BLaER1 treated with 17β-estradiol and CSF1 and Interleukin-3, amounts not matched to agents 10 nM and 100 nM (cell line): ENCODE measurements at regions not wholly inside any gene's neighbourhood (a gene's known extent, or its start where the extent isn't known, plus 50 kb on each side); places are given as distances from the start of the nearest gene placed in this dataset.

Source experiments
- H3K27ac ChIP-seq, 11 experiments: shearing (Covaris generic); formaldehyde crosslinking; 2 replicates each; pipeline ENCODE4 v1.8.1; 2022
- H3K27me3 ChIP-seq, 11 experiments: shearing (Covaris generic); formaldehyde crosslinking; 2 replicates each; pipeline ENCODE4 v1.8.1; 2022
- H3K36me3 ChIP-seq, 11 experiments: shearing (Covaris generic); formaldehyde crosslinking; 2 replicates each; pipeline ENCODE4 v1.8.1; 2022
- H3K4me1 ChIP-seq, 10 experiments: shearing (Covaris generic); formaldehyde crosslinking; 2 replicates each; pipeline ENCODE4 v1.8.1; 2022
- H3K4me2 ChIP-seq, 11 experiments: shearing (Covaris generic); formaldehyde crosslinking; 2 replicates each; pipeline ENCODE4 v1.8.1; 2022
- H3K4me3 ChIP-seq, 10 experiments: shearing (Covaris generic); formaldehyde crosslinking; 2 replicates each; pipeline ENCODE4 v1.8.1; 2022
- H3K9ac ChIP-seq, 11 experiments: shearing (Covaris generic); formaldehyde crosslinking; 2 replicates each; pipeline ENCODE4 v1.8.1; 2022
- H3K9me3 ChIP-seq, 11 experiments: shearing (Covaris generic); formaldehyde crosslinking; replicated peaks in 1 of 11; 2 replicates each; pipeline ENCODE4 v1.8.1; 2022
- H4K20me1 ChIP-seq, 11 experiments: shearing (Covaris generic); formaldehyde crosslinking; 2 replicates each; pipeline ENCODE4 v1.8.1; 2022
- Cebpa-rat ChIP-seq, 11 experiments: shearing (Covaris generic); IDR thresholded peaks; 2 replicates each; pipeline ENCODE4 v1.8.1; 2022

DNA sequence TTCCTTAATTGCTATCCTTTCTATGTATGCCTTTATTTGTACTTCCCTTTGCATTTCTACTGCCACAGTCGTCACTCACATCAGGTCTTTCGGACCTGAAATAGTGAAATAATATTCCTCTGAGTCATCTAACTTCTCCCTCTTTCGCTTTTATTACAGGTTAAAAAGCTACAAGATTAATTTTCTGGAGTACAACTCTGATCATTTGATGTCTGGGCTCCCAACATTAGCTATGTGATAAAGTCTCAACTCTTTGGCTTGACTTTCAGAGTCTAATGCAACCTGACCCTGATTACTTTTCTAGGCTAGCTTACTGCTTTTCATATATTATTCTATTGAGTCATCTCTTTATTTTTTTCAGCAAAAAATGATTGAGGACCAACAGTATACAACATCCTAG lies 638.8 kb upstream of the WWC1 start:
- peaks cover 0 to 63% (median 4%) of the 10 kb centered on the region in 11 experiments; a peak in 12 of 22 replicates for H3K36me3 ChIP-seq
- no peaks in the 10 kb centered on the region for H3K9me3 ChIP-seq
- H4K20me1 ChIP-seq, result peaks cover 0 to 4% (median 0%) of the 10 kb centered on the region in 11 experiments; a peak in 2 of 22 replicates
- TF ChIP-seq Cebpa-rat (IDR thresholded peaks at IDR 0.05), result no peak
- H3K4me1 ChIP-seq, result no peaks in the 10 kb centered on the region
- no peak overlapping the region for H3K27ac ChIP-seq
- no peaks in the 10 kb centered on the region for H3K27me3 ChIP-seq
- H3K9ac ChIP-seq, result no peak overlapping the region
- no peak overlapping the region for H3K4me2 ChIP-seq
- no peak overlapping the region for H3K4me3 ChIP-seq

GRCh38 chr5:167653645-167654106 lies 637.8 kb upstream of the WWC1 start:
- H3K4me2 ChIP-seq, result no peak overlapping the region
- H3K4me3 ChIP-seq, result no peak overlapping the region
- H3K36me3 ChIP-seq, result peaks cover 0 to 63% (median 4%) of the 10 kb centered on the region in 11 experiments; a peak in 12 of 22 replicates
- no peak for TF ChIP-seq Cebpa-rat (IDR thresholded peaks at IDR 0.05)
- no peaks in the 10 kb centered on the region for H3K4me1 ChIP-seq
- no peak overlapping the region for H3K27ac ChIP-seq
- H3K9me3 ChIP-seq, result no peaks in the 10 kb centered on the region
- H4K20me1 ChIP-seq, result peaks cover 0 to 4% (median 0%) of the 10 kb centered on the region in 11 experiments; a peak in 2 of 22 replicates
- no peak overlapping the region for H3K9ac ChIP-seq
- H3K27me3 ChIP-seq, result no peaks in the 10 kb centered on the region

- Histone ChIP-seq H4K20me1 (no peaks in the 10 kb centered on the region; a peak in 1 of 22 replicates), H3K4me3 (no peak overlapping the region), H3K4me1 (peaks cover 0 to 14% (median 0%) of the 10 kb centered on the region in 10 experiments; a peak in 2 of 20 replicates), H3K4me2 (no peak overlapping the region), H3K27me3 (no peaks in the 10 kb centered on the region), H3K36me3 (peaks cover 0 to 44% (median 4%) of the 10 kb centered on the region in 11 experiments; a peak in 11 of 22 replicates), H3K9me3 (no peaks in the 10 kb centered on the region), H3K27ac (no peak overlapping the region), H3K9ac (no peak overlapping the region)
- TF ChIP-seq Cebpa-rat (IDR thresholded peaks at IDR 0.05), result no peak
These were observed 634.4 kb upstream of the WWC1 start for GRCh38 chr5:167657016-167657415.

DNA sequence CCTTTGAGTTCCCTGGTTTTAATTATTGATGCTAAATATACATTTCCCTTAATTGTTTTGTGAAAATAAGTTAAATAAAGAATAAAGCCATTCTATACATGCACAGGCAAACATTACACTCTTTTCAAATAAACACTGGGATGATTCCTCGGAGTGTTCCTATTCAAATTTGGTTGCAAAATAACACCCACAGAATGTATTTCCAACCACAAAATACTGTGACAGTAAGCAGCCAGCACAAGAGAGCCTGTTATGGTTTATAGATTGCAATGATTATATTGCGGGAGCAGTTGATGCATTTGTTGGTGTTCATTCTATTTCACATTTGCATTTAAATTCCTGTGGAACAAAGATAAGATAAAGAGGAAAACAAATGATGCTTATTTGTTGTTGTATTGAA lies 632.6 kb upstream of the WWC1 start:
- TF ChIP-seq Cebpa-rat (IDR thresholded peaks at IDR 0.05), result no peak
- no peaks in the 10 kb centered on the region for H3K9me3 ChIP-seq
- H3K4me1 ChIP-seq, result peaks cover 0 to 21% (median 0%) of the 10 kb centered on the region in 10 experiments; a peak in 3 of 20 replicates
- H3K27ac ChIP-seq, result no peak overlapping the region
- peaks cover 0 to 25% (median 4%) of the 10 kb centered on the region in 11 experiments; a peak in 10 of 22 replicates for H3K36me3 ChIP-seq
- H3K4me2 ChIP-seq, result no peak overlapping the region
- H4K20me1 ChIP-seq, result no peaks in the 10 kb centered on the region
- H3K9ac ChIP-seq, result no peak overlapping the region
- no peaks in the 10 kb centered on the region for H3K27me3 ChIP-seq
- H3K4me3 ChIP-seq, result no peak overlapping the region

DNA sequence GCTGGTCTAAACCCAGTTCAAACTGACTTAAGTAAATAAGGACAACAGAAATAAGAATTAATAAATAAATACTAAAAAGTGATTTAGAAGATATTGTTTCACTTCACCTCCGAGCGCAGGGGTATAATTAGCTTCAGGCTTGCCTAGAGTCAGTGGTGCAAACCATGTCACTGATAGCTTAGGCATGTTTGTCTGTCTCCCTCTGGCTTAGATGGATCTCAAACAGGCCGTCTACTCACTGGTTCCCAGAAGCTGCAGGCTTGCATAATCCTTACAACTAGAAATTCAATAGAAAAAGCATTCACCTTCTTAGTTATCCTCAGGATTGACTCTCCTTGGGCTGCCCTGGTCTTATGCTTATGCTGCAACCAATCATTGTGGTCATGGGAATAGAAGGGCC lies 629.8 kb upstream of the WWC1 start:
- Histone ChIP-seq H3K9ac (no peak overlapping the region), H3K27me3 (no peaks in the 10 kb centered on the region), H4K20me1 (peaks cover 0 to 14% (median 0%) of the 10 kb centered on the region in 11 experiments; a peak in 1 of 22 replicates), H3K36me3 (no peaks in the 10 kb centered on the region; a peak in 2 of 22 replicates), H3K4me1 (peaks cover 6 to 45% (median 12%) of the 10 kb centered on the region in 10 experiments; a peak in 17 of 20 replicates), H3K4me2 (peak overlapping the region in 2 of 11 experiments; percentile 4 to 9; a peak in 1 of 22 replicates), H3K9me3 (no peaks in the 10 kb centered on the region), H3K27ac (no peak overlapping the region), H3K4me3 (no peak overlapping the region)
- TF ChIP-seq Cebpa-rat (IDR thresholded peaks at IDR 0.05), result no peak

DNA sequence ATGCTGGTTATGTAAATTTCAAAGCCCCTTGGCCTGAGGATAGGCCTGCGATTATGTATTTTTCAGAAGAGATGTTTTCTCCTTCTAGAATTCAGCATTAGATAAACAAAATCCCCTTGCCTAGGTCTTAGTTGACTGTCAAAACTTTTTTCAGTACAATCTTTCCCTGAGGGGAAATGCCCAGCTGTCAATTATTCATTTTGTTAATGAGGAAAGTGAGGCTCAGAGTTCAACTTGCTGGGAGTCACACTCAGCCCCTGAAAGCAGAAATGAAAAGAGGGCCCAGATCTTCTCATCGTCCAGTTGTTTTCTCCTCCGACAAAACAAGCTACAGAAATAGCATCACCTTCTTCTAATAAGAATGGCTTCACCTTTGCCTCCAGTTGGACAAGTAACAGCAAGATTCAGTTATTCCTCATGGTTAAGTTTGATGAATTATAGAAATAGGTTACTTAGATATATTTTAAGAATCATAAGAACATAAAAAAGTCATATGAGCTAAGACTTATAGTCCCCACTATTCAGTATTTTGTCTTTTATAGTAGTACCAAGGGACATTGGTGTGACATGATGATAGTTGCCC lies 627.1 kb upstream of the WWC1 start:
- Histone ChIP-seq H3K27ac (no peak overlapping the region), H3K4me3 (no peak overlapping the region), H3K4me2 (no peak overlapping the region; a peak in 2 of 22 replicates), H3K9me3 (no peaks in the 10 kb centered on the region), H3K27me3 (no peaks in the 10 kb centered on the region), H4K20me1 (peaks cover 0 to 14% (median 0%) of the 10 kb centered on the region in 11 experiments; a peak in 1 of 22 replicates), H3K4me1 (peaks cover 6 to 48% (median 12%) of the 10 kb centered on the region in 10 experiments; a peak in 17 of 20 replicates), H3K9ac (no peak overlapping the region), H3K36me3 (no peaks in the 10 kb centered on the region; a peak in 2 of 22 replicates)
- no peak for TF ChIP-seq Cebpa-rat (IDR thresholded peaks at IDR 0.05)

- Histone ChIP-seq H3K4me2 (peak overlapping the region; percentile 3 to 65 (median 40); a peak in 19 of 22 replicates), H3K4me3 (no peak overlapping the region), H3K27ac (no peak overlapping the region; a peak in 2 of 22 replicates), H3K4me1 (peaks cover 6 to 55% (median 18%) of the 10 kb centered on the region in 10 experiments; a peak in 17 of 20 replicates), H3K27me3 (no peaks in the 10 kb centered on the region), H3K9me3 (no peaks in the 10 kb centered on the region), H3K9ac (no peak overlapping the region), H4K20me1 (peaks cover 0 to 14% (median 0%) of the 10 kb centered on the region in 11 experiments; a peak in 1 of 22 replicates), H3K36me3 (no peaks in the 10 kb centered on the region; a peak in 2 of 22 replicates)
- TF ChIP-seq Cebpa-rat (IDR thresholded peaks at IDR 0.05), result no peak
These were observed 625.5 kb upstream of the WWC1 start for GRCh38 chr5:167665841-167666375.

GRCh38 chr5:167671176-167671575 lies 620.3 kb upstream of the WWC1 start:
- peaks cover under 1 to 23% (median 7%) of the 10 kb centered on the region in 10 experiments; a peak in 13 of 20 replicates for H3K4me1 ChIP-seq
- no peak overlapping the region for H3K9ac ChIP-seq
- H3K27me3 ChIP-seq, result no peaks in the 10 kb centered on the region
- H3K36me3 ChIP-seq, result peaks cover 0 to 34% (median 8%) of the 10 kb centered on the region in 11 experiments; a peak in 10 of 22 replicates
- H3K4me2 ChIP-seq, result no peak overlapping the region
- peaks cover 0 to under 1% (median 0%) of the 10 kb centered on the region in 11 experiments; a peak in 1 of 22 replicates for H4K20me1 ChIP-seq
- H3K27ac ChIP-seq, result no peak overlapping the region
- no peak for TF ChIP-seq Cebpa-rat (IDR thresholded peaks at IDR 0.05)
- H3K9me3 ChIP-seq, result peaks cover 5 to 27% (median 11%) of the 10 kb centered on the region in 11 experiments; a peak in 21 of 22 replicates
- no peak overlapping the region for H3K4me3 ChIP-seq

DNA sequence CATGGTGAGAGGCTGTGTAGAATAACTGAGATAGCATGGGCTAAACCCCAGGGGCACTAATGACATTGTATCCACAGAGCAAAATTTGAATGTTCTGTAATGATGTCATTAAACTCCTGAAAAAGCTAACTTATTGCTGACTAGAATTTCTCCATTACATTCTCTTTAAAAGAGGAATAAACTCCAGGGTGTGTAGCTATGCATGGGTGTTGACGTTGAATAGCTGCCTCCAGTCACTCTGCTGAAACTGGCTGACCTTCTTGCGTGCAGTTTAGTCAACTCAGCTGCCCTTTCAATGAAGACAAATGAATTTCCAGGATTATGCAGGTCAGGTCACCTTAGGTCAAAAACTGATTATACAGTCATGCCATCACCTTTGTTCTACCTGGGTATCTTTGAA lies 617.5 kb upstream of the WWC1 start:
- no peak overlapping the region for H3K9ac ChIP-seq
- no peak overlapping the region for H3K27ac ChIP-seq
- peaks cover 0 to 12% (median 6%) of the 10 kb centered on the region in 10 experiments; a peak in 7 of 20 replicates for H3K4me1 ChIP-seq
- no peak for TF ChIP-seq Cebpa-rat (IDR thresholded peaks at IDR 0.05)
- H4K20me1 ChIP-seq, result no peaks in the 10 kb centered on the region
- H3K27me3 ChIP-seq, result no peaks in the 10 kb centered on the region
- H3K4me2 ChIP-seq, result no peak overlapping the region
- H3K36me3 ChIP-seq, result peaks cover 0 to 54% (median 23%) of the 10 kb centered on the region in 11 experiments; a peak in 12 of 22 replicates
- H3K4me3 ChIP-seq, result no peak overlapping the region
- H3K9me3 ChIP-seq, result peaks cover 13 to 44% (median 21%) of the 10 kb centered on the region in 11 experiments; a peak in 21 of 22 replicates
